ENCODE measurements at regions not wholly inside any gene's neighbourhood (a gene's known extent, or its start where the extent isn't known, plus 50 kb on each side); places are given as distances from the start of the nearest gene placed in this dataset.
A peak's percentile ranks its signal among the peaks of the same experiment; 100 is the strongest.

- Mint-ChIP-seq H3K9me3 (ENCODE audit: unreplicated experiment) (no peaks in the 10 kb centered on the region), H3K36me3 (ENCODE audit: unreplicated experiment) (no peaks in the 10 kb centered on the region), H3K4me1 (ENCODE audit: low read depth, unreplicated experiment) (peaks cover 15% of the 10 kb centered on the region), H3K27me3 (ENCODE audit: unreplicated experiment) (no peaks in the 10 kb centered on the region), H3K4me3 (ENCODE audit: unreplicated experiment) (no peak overlapping the region), H3K27ac (ENCODE audit: unreplicated experiment) (no peak overlapping the region)
- TF ChIP-seq CTCF (IDR thresholded peaks at IDR 0.05; ENCODE audit: partially characterized antibody, unreplicated experiment), result no peak
- no peak for DNase-seq
Measured at GRCh38 chr3:95088464-95088863, 1025.6 kb downstream of the NSUN3 start.

- no peak overlapping the region for H3K27ac Mint-ChIP-seq (ENCODE audit: unreplicated experiment)
- no peaks in the 10 kb centered on the region for H3K36me3 Mint-ChIP-seq (ENCODE audit: unreplicated experiment)
- H3K4me3 Mint-ChIP-seq (ENCODE audit: unreplicated experiment), result no peak overlapping the region
- H3K27me3 Mint-ChIP-seq (ENCODE audit: unreplicated experiment), result no peaks in the 10 kb centered on the region
- peaks cover 3% of the 10 kb centered on the region for H3K4me1 Mint-ChIP-seq (ENCODE audit: low read depth, unreplicated experiment)
- peak; percentile 18 for DNase-seq
- TF ChIP-seq CTCF (IDR thresholded peaks at IDR 0.05; ENCODE audit: partially characterized antibody, unreplicated experiment), result no peak
- no peaks in the 10 kb centered on the region for H3K9me3 Mint-ChIP-seq (ENCODE audit: unreplicated experiment)
Measured at GRCh38 chr3:95097493-95097892, 1034.6 kb downstream of the NSUN3 start.

- peak overlapping the region; percentile 29 for H3K27ac Mint-ChIP-seq (ENCODE audit: unreplicated experiment)
- no peaks in the 10 kb centered on the region for H3K27me3 Mint-ChIP-seq (ENCODE audit: unreplicated experiment)
- H3K4me1 Mint-ChIP-seq (ENCODE audit: low read depth, unreplicated experiment), result peaks cover 12% of the 10 kb centered on the region
- no peak overlapping the region for H3K4me3 Mint-ChIP-seq (ENCODE audit: unreplicated experiment)
- no peak for TF ChIP-seq CTCF (IDR thresholded peaks at IDR 0.05; ENCODE audit: partially characterized antibody, unreplicated experiment)
- H3K9me3 Mint-ChIP-seq (ENCODE audit: unreplicated experiment), result peaks cover 2% of the 10 kb centered on the region
- no peak for DNase-seq
- H3K36me3 Mint-ChIP-seq (ENCODE audit: unreplicated experiment), result no peaks in the 10 kb centered on the region
Measured at GRCh38 chr3:95120921-95121320, 1058.1 kb downstream of the NSUN3 start.

GRCh38 chr3:95123104-95123503 lies 1060.2 kb downstream of the NSUN3 start:
- H3K4me3 Mint-ChIP-seq (ENCODE audit: unreplicated experiment), result no peak overlapping the region
- no peaks in the 10 kb centered on the region for H3K27me3 Mint-ChIP-seq (ENCODE audit: unreplicated experiment)
- no peak overlapping the region for H3K27ac Mint-ChIP-seq (ENCODE audit: unreplicated experiment)
- no peak for DNase-seq
- H3K9me3 Mint-ChIP-seq (ENCODE audit: unreplicated experiment), result peaks cover 2% of the 10 kb centered on the region
- no peaks in the 10 kb centered on the region for H3K36me3 Mint-ChIP-seq (ENCODE audit: unreplicated experiment)
- TF ChIP-seq CTCF (IDR thresholded peaks at IDR 0.05; ENCODE audit: partially characterized antibody, unreplicated experiment), result no peak
- H3K4me1 Mint-ChIP-seq (ENCODE audit: low read depth, unreplicated experiment), result peaks cover 12% of the 10 kb centered on the region

GRCh38 chr3:95134693-95135413 lies 1072.0 kb downstream of the NSUN3 start:
- H3K9me3 Mint-ChIP-seq (ENCODE audit: unreplicated experiment), result peaks cover 3% of the 10 kb centered on the region
- TF ChIP-seq CTCF (IDR thresholded peaks at IDR 0.05; ENCODE audit: partially characterized antibody, unreplicated experiment), result no peak
- no peak for DNase-seq
- H3K4me3 Mint-ChIP-seq (ENCODE audit: unreplicated experiment), result no peak overlapping the region
- no peaks in the 10 kb centered on the region for H3K36me3 Mint-ChIP-seq (ENCODE audit: unreplicated experiment)
- H3K27ac Mint-ChIP-seq (ENCODE audit: unreplicated experiment), result no peak overlapping the region
- no peaks in the 10 kb centered on the region for H3K27me3 Mint-ChIP-seq (ENCODE audit: unreplicated experiment)
- no peaks in the 10 kb centered on the region for H3K4me1 Mint-ChIP-seq (ENCODE audit: low read depth, unreplicated experiment)

Measured in glutamatergic neuron (in vitro differentiated cells).